Astrocyte (in vitro differentiated cells and primary cell): ENCODE measurements at regions not wholly inside any gene's neighbourhood (a gene's known extent, or its start where the extent isn't known, plus 50 kb on each side); places are given as distances from the start of the nearest gene placed in this dataset.

Source experiments
- DNase-seq: peaks from one replicate; pipeline ENCODE4 v3.0.0-alpha.2; 2010; ENCODE audit warnings: low read depth
- FAIRE-seq: peaks from 2 replicates; lab custom pipeline; 2011; peaks lifted over from hg19 to GRCh38; lab: Jason Lieb, UNC
- H2AFZ ChIP-seq: 2 replicates; pipeline ENCODE4 v1.6.0; 2012; ENCODE audit warnings: low read depth, low read length, inconsistent platforms
- H3K27ac ChIP-seq: 2 replicates; pipeline ENCODE4 v1.5.1; 2011; ENCODE audit warnings: low read depth, low read length, inconsistent platforms
- H3K27me3 ChIP-seq: 2 replicates; pipeline ENCODE4 v1.6.0; 2011; ENCODE audit warnings: low read length, inconsistent platforms; ENCODE audit not compliant: insufficient read depth
- H3K36me3 ChIP-seq: 2 replicates; pipeline ENCODE4 v1.5.1; 2011; ENCODE audit warnings: low read length, inconsistent platforms; ENCODE audit not compliant: insufficient read depth
- H3K4me1 ChIP-seq: 2 replicates; pipeline ENCODE4 v1.5.1; 2011; ENCODE audit warnings: low read length, inconsistent platforms; ENCODE audit not compliant: insufficient read depth
- H3K4me2 ChIP-seq: 2 replicates; pipeline ENCODE4 v1.6.0; 2012; ENCODE audit warnings: low read length, inconsistent platforms
- H3K4me3 ChIP-seq: 2 replicates; pipeline ENCODE4 v1.5.1; 2011; ENCODE audit warnings: low read depth, mild to moderate bottlenecking, low read length, inconsistent platforms; ENCODE audit not compliant: insufficient read depth
- H3K79me2 ChIP-seq: 2 replicates; pipeline ENCODE4 v1.6.0; 2012; ENCODE audit warnings: mild to moderate bottlenecking, low read length, inconsistent platforms; ENCODE audit not compliant: insufficient read depth
- H3K9ac ChIP-seq: 2 replicates; pipeline ENCODE4 v1.6.0; 2012; ENCODE audit warnings: mild to moderate bottlenecking, low read length, inconsistent platforms
- H3K9me3 ChIP-seq: 2 replicates; pipeline ENCODE4 v1.5.1; 2012; ENCODE audit warnings: low read depth, mild to moderate bottlenecking, low read length, inconsistent platforms; ENCODE audit not compliant: insufficient read depth
- H4K20me1 ChIP-seq: 2 replicates; pipeline ENCODE4 v1.6.0; 2012; ENCODE audit warnings: low read length, inconsistent platforms; ENCODE audit not compliant: insufficient read depth
- H3K27ac Mint-ChIP-seq: one replicate; pipeline ENCODE4 v1.8.0; 2021; ENCODE audit warnings: mild to moderate bottlenecking, mixed read lengths; ENCODE audit not compliant: unreplicated experiment
- H3K27me3 Mint-ChIP-seq: one replicate; pipeline ENCODE4 v1.8.0; 2021; ENCODE audit warnings: low read depth, mixed read lengths; ENCODE audit not compliant: unreplicated experiment
- H3K36me3 Mint-ChIP-seq: one replicate; pipeline ENCODE4 v1.8.0; 2021; ENCODE audit warnings: low read depth, mixed read lengths; ENCODE audit not compliant: unreplicated experiment
- H3K4me1 Mint-ChIP-seq: one replicate; pipeline ENCODE4 v1.8.0; 2021; ENCODE audit warnings: low read depth, mixed read lengths; ENCODE audit not compliant: unreplicated experiment
- H3K4me3 Mint-ChIP-seq: one replicate; pipeline ENCODE4 v1.8.0; 2021; ENCODE audit warnings: mild to moderate bottlenecking, moderate library complexity, mixed read lengths; ENCODE audit not compliant: unreplicated experiment
- H3K9me3 Mint-ChIP-seq: one replicate; pipeline ENCODE4 v1.8.0; 2021; ENCODE audit warnings: mild to moderate bottlenecking, mixed read lengths; ENCODE audit not compliant: unreplicated experiment
- EZH2 ChIP-seq: IDR thresholded peaks from 2 replicates; pipeline ENCODE4 v1.6.1; 2012; ENCODE audit warnings: mild to moderate bottlenecking, low read length, inconsistent platforms; ENCODE audit not compliant: insufficient read depth
- TF ChIP-seq, protein P1 (sequence below): IDR thresholded peaks from 2 replicates; pipeline ENCODE4 v1.5.1; 2011; ENCODE audit warnings: low read depth, mild to moderate bottlenecking, inconsistent platforms, low read length, moderate library complexity; ENCODE audit not compliant: insufficient read depth

GRCh38 chr7:39808796-39809481 lies 141.1 kb upstream of the CDK13 start:
- peaks cover 6% of the 10 kb centered on the region for H3K27me3 Mint-ChIP-seq
- Histone ChIP-seq H3K4me1 (no peaks in the 10 kb centered on the region), H3K4me2 (no peak overlapping the region), H3K79me2 (no peaks in the 10 kb centered on the region), H3K4me3 (no peak overlapping the region), H3K9ac (no peak overlapping the region), H2AFZ (no peak overlapping the region), H3K9me3 (no peaks in the 10 kb centered on the region), H3K27ac (no peak overlapping the region), H3K27me3 (no peaks in the 10 kb centered on the region), H4K20me1 (no peaks in the 10 kb centered on the region), H3K36me3 (no peaks in the 10 kb centered on the region)
- no peaks in the 10 kb centered on the region for H3K9me3 Mint-ChIP-seq
- no peak for TF ChIP-seq EZH2
- TF ChIP-seq, protein P1, sequence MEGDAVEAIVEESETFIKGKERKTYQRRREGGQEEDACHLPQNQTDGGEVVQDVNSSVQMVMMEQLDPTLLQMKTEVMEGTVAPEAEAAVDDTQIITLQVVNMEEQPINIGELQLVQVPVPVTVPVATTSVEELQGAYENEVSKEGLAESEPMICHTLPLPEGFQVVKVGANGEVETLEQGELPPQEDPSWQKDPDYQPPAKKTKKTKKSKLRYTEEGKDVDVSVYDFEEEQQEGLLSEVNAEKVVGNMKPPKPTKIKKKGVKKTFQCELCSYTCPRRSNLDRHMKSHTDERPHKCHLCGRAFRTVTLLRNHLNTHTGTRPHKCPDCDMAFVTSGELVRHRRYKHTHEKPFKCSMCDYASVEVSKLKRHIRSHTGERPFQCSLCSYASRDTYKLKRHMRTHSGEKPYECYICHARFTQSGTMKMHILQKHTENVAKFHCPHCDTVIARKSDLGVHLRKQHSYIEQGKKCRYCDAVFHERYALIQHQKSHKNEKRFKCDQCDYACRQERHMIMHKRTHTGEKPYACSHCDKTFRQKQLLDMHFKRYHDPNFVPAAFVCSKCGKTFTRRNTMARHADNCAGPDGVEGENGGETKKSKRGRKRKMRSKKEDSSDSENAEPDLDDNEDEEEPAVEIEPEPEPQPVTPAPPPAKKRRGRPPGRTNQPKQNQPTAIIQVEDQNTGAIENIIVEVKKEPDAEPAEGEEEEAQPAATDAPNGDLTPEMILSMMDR, result no peak
- no peak for FAIRE-seq
- no peaks in the 10 kb centered on the region for H3K36me3 Mint-ChIP-seq
- H3K4me1 Mint-ChIP-seq, result peaks cover 15% of the 10 kb centered on the region
- DNase-seq, result no peak
- no peak overlapping the region for H3K4me3 Mint-ChIP-seq
- H3K27ac Mint-ChIP-seq, result no peak overlapping the region

DNA sequence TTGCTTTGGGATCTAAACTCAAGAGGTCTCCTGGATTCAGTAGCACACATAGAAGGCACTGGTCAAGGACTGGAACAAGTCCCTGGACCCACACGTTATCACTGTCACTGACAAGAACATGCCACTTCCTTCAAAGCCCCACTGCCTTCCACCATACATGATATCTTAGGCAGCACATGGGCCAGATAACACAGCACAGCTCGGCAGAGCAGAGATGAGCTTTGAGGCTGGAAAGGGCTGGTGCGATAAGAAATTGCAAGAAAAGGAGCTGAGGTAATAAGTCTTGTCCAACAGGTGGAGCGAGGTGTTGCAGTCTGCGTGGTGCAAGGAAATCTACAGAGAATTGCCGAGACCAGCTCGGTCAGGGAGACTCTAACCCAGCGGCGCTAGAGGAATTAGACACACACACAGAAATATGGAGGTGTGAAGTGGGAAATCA lies 139.8 kb upstream of the CDK13 start:
- no peak for DNase-seq
- no peak overlapping the region for H3K27ac Mint-ChIP-seq
- Histone ChIP-seq H3K79me2 (no peaks in the 10 kb centered on the region), H3K4me2 (no peak overlapping the region), H3K4me1 (no peaks in the 10 kb centered on the region), H2AFZ (no peak overlapping the region), H3K27me3 (peaks cover 5% of the 10 kb centered on the region), H3K4me3 (no peak overlapping the region), H3K9me3 (no peaks in the 10 kb centered on the region), H3K36me3 (no peaks in the 10 kb centered on the region), H3K27ac (no peak overlapping the region), H4K20me1 (no peaks in the 10 kb centered on the region), H3K9ac (no peak overlapping the region)
- H3K4me1 Mint-ChIP-seq, result peaks cover 15% of the 10 kb centered on the region
- no peak for FAIRE-seq
- TF ChIP-seq, protein P1, result no peak
- TF ChIP-seq EZH2, result no peak
- H3K9me3 Mint-ChIP-seq, result no peaks in the 10 kb centered on the region
- H3K27me3 Mint-ChIP-seq, result peaks cover 12% of the 10 kb centered on the region
- no peaks in the 10 kb centered on the region for H3K36me3 Mint-ChIP-seq
- H3K4me3 Mint-ChIP-seq, result no peak overlapping the region

DNA sequence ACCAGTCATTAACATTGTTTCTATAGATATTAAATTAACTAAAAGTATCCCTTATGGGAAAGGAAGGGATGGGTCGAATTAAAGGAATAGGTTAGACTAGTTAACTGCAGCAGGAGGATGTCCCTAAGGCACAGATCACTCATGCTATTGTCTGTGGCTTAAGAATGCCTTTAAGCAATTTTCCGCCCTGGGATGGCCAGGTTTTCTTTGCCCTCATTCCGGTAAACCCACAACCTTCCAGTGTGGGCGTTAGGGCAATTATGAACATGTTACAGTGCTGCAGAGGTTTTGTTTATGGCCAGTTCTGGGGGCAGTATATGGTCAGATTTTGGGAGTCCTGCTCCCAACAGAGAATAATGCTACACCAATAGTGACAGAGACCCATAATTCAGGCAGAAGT lies 139.3 kb upstream of the CDK13 start:
- DNase-seq (no peak), FAIRE-seq (no peak)
- peaks cover 15% of the 10 kb centered on the region for H3K4me1 Mint-ChIP-seq
- H3K27me3 Mint-ChIP-seq, result peaks cover 15% of the 10 kb centered on the region
- no peaks in the 10 kb centered on the region for H3K4me1 ChIP-seq
- no peaks in the 10 kb centered on the region for H3K79me2 ChIP-seq
- no peaks in the 10 kb centered on the region for H4K20me1 ChIP-seq
- H3K27ac Mint-ChIP-seq, result no peak overlapping the region
- no peak overlapping the region for H3K27ac ChIP-seq
- H3K4me3 ChIP-seq, result no peak overlapping the region
- H3K27me3 ChIP-seq, result peaks cover 10% of the 10 kb centered on the region
- no peaks in the 10 kb centered on the region for H3K9me3 Mint-ChIP-seq
- no peak overlapping the region for H3K4me3 Mint-ChIP-seq
- H2AFZ ChIP-seq, result no peak overlapping the region
- TF ChIP-seq, protein P1, result no peak
- TF ChIP-seq EZH2, result no peak
- no peak overlapping the region for H3K4me2 ChIP-seq
- H3K36me3 ChIP-seq, result no peaks in the 10 kb centered on the region
- H3K9ac ChIP-seq, result no peak overlapping the region
- H3K36me3 Mint-ChIP-seq, result no peaks in the 10 kb centered on the region
- no peaks in the 10 kb centered on the region for H3K9me3 ChIP-seq
